ENCODE measurements at regions not wholly inside any gene's neighbourhood (a gene's known extent, or its start where the extent isn't known, plus 50 kb on each side); places are given as distances from the start of the nearest gene placed in this dataset.

GRCh38 chr1:238639861-238640260 lies 746.5 kb upstream of the CHRM3 start:
- no peak overlapping the region for H3K9ac ChIP-seq (ENCODE audit: low read length)
- no peak for TF ChIP-seq EZH2phosphoT487 (conservative IDR thresholded peaks at IDR 0.05; ENCODE audit: low read length)
- TF ChIP-seq CTCF (IDR thresholded peaks at IDR 0.05; ENCODE audit: insufficient read depth, low read length, poor library complexity, severe bottlenecking) = no peak
- H3K4me3 ChIP-seq (ENCODE audit: insufficient read depth, low read length, poor library complexity, severe bottlenecking) = no peak overlapping the region
- no peaks in the 10 kb centered on the region for H3F3A ChIP-seq (ENCODE audit: insufficient read depth)
- no peaks in the 10 kb centered on the region for H3K27me3 ChIP-seq (ENCODE audit: low read length)
- H3K9me3 ChIP-seq (ENCODE audit: insufficient read depth, low read length) = no peaks in the 10 kb centered on the region
- H3K27ac ChIP-seq (ENCODE audit: low read depth, low read length) = no peak overlapping the region
- no peaks in the 10 kb centered on the region for H3K36me3 ChIP-seq (ENCODE audit: low read length)
- no peaks in the 10 kb centered on the region for H3K9me2 ChIP-seq (replicated peaks; ENCODE audit: insufficient read depth, low read length)
- H3K79me2 ChIP-seq (ENCODE audit: insufficient read depth, low read length) = no peaks in the 10 kb centered on the region
- no peak overlapping the region for H3K4me2 ChIP-seq (ENCODE audit: low read depth, low read length, poor library complexity, severe bottlenecking)
- H2AFZ ChIP-seq (ENCODE audit: low read depth, low read length, severe bottlenecking) = no peak overlapping the region
- H4K20me1 ChIP-seq (ENCODE audit: low read depth, low read length) = no peaks in the 10 kb centered on the region

- no peak for TF ChIP-seq EZH2phosphoT487 (conservative IDR thresholded peaks at IDR 0.05; ENCODE audit: low read length)
- Histone ChIP-seq H3K4me3 (ENCODE audit: insufficient read depth, low read length, poor library complexity, severe bottlenecking) (no peak overlapping the region), H3K36me3 (ENCODE audit: low read length) (no peaks in the 10 kb centered on the region), H3K27ac (ENCODE audit: low read depth, low read length) (no peak overlapping the region), H2AFZ (ENCODE audit: low read depth, low read length, severe bottlenecking) (no peak overlapping the region), H3K9me2 (replicated peaks; ENCODE audit: insufficient read depth, low read length) (no peaks in the 10 kb centered on the region), H3F3A (ENCODE audit: insufficient read depth) (no peaks in the 10 kb centered on the region), H3K9me3 (ENCODE audit: insufficient read depth, low read length) (no peaks in the 10 kb centered on the region), H3K27me3 (ENCODE audit: low read length) (no peaks in the 10 kb centered on the region), H3K79me2 (ENCODE audit: insufficient read depth, low read length) (no peaks in the 10 kb centered on the region), H4K20me1 (ENCODE audit: low read depth, low read length) (no peaks in the 10 kb centered on the region), H3K9ac (ENCODE audit: low read length) (no peak overlapping the region), H3K4me2 (ENCODE audit: low read depth, low read length, poor library complexity, severe bottlenecking) (no peak overlapping the region)
Measured at GRCh38 chr1:238628110-238628509, 737.4 kb upstream of the ZP4 start.

DNA sequence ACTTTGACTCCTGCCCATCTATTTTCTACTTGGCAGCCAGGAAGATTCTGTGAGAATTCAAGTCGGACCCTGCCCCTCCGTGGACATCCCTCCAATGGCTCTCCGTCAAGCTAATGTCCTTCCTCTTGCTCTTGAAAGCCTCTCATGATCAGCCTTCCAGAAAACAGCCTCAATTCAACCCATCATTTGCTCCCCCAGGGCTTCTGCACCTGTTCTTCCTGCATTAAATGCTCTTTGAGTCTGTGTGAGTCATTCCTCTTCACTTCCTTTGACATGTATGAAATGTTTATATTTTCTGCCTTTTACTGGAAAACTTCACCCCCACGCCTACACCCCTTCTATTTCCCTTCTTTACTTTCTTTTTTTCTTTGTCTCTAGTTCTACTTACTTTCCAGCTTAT lies 734.1 kb upstream of the ZP4 start:
- Histone ChIP-seq H3K27me3 (ENCODE audit: low read length) (no peaks in the 10 kb centered on the region), H3K27ac (ENCODE audit: low read depth, low read length) (no peak overlapping the region), H4K20me1 (ENCODE audit: low read depth, low read length) (no peaks in the 10 kb centered on the region), H3K9ac (ENCODE audit: low read length) (no peak overlapping the region), H3F3A (ENCODE audit: insufficient read depth) (no peaks in the 10 kb centered on the region), H3K79me2 (ENCODE audit: insufficient read depth, low read length) (no peaks in the 10 kb centered on the region), H3K4me3 (ENCODE audit: insufficient read depth, low read length, poor library complexity, severe bottlenecking) (no peak overlapping the region), H3K36me3 (ENCODE audit: low read length) (no peaks in the 10 kb centered on the region), H3K9me3 (ENCODE audit: insufficient read depth, low read length) (no peaks in the 10 kb centered on the region), H3K4me2 (ENCODE audit: low read depth, low read length, poor library complexity, severe bottlenecking) (no peak overlapping the region), H3K9me2 (replicated peaks; ENCODE audit: insufficient read depth, low read length) (no peaks in the 10 kb centered on the region), H2AFZ (ENCODE audit: low read depth, low read length, severe bottlenecking) (no peak overlapping the region)
- TF ChIP-seq EZH2phosphoT487 (conservative IDR thresholded peaks at IDR 0.05; ENCODE audit: low read length) (no peak), CTCF (IDR thresholded peaks at IDR 0.05; ENCODE audit: insufficient read depth, low read length, poor library complexity, severe bottlenecking) (no peak)

DNA sequence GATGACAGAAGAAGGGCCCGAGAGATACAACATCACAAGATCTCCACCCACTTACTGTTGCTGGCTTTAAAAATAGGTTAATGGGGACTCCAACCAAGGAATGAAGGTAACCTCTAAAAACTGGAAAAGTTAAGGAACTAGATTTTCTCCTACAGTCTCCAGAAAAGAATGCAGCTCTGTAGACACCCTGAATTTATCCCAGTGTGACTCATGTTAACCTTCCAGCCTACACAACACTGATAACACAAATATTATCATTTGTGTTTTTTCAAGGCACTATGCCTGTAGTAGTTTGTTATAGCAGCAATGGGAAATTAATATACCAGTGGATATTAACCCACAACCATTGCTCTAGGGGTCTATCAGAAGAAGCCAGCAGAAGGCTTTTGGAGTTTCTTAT lies 730.7 kb upstream of the ZP4 start:
- no peaks in the 10 kb centered on the region for H3F3A ChIP-seq (ENCODE audit: insufficient read depth)

More for the DNA sequence above, 730.7 kb upstream of the ZP4 start:
- H3K9me3 ChIP-seq (ENCODE audit: insufficient read depth, low read length) = no peaks in the 10 kb centered on the region
- no peak overlapping the region for H3K9ac ChIP-seq (ENCODE audit: low read length)
- no peak overlapping the region for H3K4me2 ChIP-seq (ENCODE audit: low read depth, low read length, poor library complexity, severe bottlenecking)
- H2AFZ ChIP-seq (ENCODE audit: low read depth, low read length, severe bottlenecking) = no peak overlapping the region
- no peak overlapping the region for H3K4me3 ChIP-seq (ENCODE audit: insufficient read depth, low read length, poor library complexity, severe bottlenecking)
- no peaks in the 10 kb centered on the region for H3K79me2 ChIP-seq (ENCODE audit: insufficient read depth, low read length)
- H3K36me3 ChIP-seq (ENCODE audit: low read length) = no peaks in the 10 kb centered on the region
- H3K27ac ChIP-seq (ENCODE audit: low read depth, low read length) = no peak overlapping the region
- no peak for TF ChIP-seq EZH2phosphoT487 (conservative IDR thresholded peaks at IDR 0.05; ENCODE audit: low read length)
- no peak for TF ChIP-seq CTCF (IDR thresholded peaks at IDR 0.05; ENCODE audit: insufficient read depth, low read length, poor library complexity, severe bottlenecking)
- no peaks in the 10 kb centered on the region for H3K9me2 ChIP-seq (replicated peaks; ENCODE audit: insufficient read depth, low read length)
- H3K27me3 ChIP-seq (ENCODE audit: low read length) = no peaks in the 10 kb centered on the region
- no peaks in the 10 kb centered on the region for H4K20me1 ChIP-seq (ENCODE audit: low read depth, low read length)
